SHP77 treated with DMSO at 0.1 percent for 48 hours (cell line): ENCODE measurements at regions not wholly inside any gene's neighbourhood (a gene's known extent, or its start where the extent isn't known, plus 50 kb on each side); places are given as distances from the start of the nearest gene placed in this dataset.

Experiments used
- DNase-seq: peaks from one replicate; lab custom pipeline; 2025; lab: John Stamatoyannopoulos, UW

DNA sequence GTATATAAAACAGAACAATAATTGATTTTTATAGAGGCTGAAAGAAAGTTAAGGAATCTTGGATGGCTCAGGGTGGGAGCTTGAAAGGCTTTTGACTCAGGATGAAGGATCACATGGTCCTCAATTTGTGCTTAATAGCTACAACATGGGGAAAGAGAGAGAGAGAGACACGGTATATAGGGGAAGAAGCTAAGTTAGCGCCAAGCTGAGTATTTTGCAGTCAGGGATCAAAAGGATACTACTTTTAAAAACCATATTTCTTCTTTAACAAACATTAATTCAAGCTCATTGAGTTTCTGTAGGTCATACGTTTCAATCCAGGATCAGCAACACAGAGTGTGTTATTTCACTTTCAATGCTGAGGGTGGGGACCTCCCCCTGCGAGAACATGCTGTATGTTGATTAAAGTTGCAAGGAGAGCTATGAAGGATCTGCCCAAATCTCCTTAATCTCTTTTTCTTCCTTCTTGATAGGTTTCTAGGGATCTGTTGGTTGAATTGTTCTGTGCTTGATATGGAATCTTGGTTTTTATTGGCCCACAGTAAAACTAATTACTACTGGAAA lies 133.1 kb upstream of the NUDT4 start:
- DNase-seq = no peak

- no peak for DNase-seq
Observed at GRCh38 chr12:93245543-93245942, 132.2 kb upstream of the NUDT4 start.

GRCh38 chr12:93247313-93247991 lies 130.3 kb upstream of the NUDT4 start:
- DNase-seq = no peak

DNA sequence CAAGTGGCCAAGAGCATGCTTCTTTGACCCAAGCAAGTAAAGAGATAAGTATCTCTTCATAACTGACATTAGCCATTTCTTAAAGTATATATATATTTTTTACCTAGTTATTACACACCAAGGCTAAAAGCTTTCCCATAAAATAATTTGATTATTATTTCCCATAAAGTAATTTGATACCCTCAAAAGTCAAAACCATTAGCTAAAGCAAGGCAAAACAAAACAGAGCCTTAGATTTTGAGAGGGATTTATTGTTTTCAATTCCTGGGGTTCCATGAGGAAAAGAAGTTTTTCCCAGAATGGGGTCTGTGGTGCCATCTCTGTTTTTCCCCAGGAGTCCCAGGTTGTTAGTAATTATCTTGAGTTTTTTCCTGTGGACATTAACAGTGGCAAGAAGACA lies 125.5 kb upstream of the NUDT4 start:
- DNase-seq = no peak

- no peak for DNase-seq
Observed at GRCh38 chr12:93254911-93255310, 122.8 kb upstream of the NUDT4 start.

GRCh38 chr12:93256256-93256969 lies 121.3 kb upstream of the NUDT4 start:
- no peak for DNase-seq

GRCh38 chr12:93261505-93262094 lies 116.1 kb upstream of the NUDT4 start:
- no peak for DNase-seq

GRCh38 chr12:93272997-93273396 lies 104.7 kb upstream of the NUDT4 start:
- no peak for DNase-seq

DNA sequence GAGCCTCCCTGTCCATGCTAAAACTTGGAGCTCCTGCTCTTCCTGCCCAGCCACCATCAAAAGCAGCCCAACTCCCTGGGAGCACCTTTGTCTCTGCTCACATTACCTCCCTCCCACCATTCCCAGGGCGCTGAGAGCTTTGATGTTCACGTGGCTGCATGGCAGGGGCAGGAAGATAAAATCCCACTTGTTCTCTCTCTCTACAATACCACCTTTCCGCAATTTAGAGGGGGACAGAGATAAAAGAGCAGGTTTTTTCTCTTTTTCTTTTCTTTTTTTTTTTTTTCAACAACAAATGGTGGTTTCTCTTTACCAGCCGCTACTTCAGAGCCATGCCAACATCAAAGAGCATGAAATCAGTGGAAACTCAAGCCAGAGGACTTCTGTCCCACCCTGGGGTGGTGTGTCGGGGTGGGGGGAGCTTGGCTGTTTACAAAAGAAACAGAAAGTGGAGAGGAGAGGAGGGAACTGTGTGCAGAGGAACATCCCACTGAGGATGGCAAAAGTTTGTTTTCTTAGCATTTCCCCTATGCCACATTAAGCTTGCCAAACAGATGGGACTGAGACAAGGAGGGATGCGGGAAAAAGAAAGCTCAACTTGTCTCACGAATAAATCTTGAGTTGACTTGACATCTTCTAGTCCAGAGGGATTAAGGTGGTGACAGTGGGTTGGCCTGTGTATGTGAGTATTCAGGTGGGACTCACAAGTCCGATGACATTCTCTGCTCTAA lies 103.7 kb upstream of the NUDT4 start:
- DNase-seq = no peak

GRCh38 chr12:93274937-93275336 lies 102.8 kb upstream of the NUDT4 start:
- DNase-seq = no peak

DNA sequence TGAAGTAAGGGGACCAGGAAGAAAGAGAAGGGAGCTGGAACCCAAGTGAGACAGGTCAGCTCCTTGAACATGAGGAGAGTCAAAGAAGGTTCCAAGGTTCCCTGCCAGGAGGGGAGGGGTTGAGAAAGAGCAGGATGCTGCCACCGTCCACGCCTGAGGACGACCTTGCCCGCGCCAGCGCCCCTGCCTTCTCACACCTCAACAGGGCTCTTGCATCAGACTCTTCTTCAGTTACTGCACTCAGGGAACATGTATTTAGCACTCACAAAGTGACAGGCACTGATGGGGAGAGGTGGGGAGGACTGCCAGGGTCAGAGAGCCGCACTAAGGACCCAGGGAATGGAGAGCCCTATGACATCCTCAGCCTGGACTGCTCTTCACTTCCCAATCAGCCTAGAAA lies 102.1 kb upstream of the NUDT4 start:
- no peak for DNase-seq

DNA sequence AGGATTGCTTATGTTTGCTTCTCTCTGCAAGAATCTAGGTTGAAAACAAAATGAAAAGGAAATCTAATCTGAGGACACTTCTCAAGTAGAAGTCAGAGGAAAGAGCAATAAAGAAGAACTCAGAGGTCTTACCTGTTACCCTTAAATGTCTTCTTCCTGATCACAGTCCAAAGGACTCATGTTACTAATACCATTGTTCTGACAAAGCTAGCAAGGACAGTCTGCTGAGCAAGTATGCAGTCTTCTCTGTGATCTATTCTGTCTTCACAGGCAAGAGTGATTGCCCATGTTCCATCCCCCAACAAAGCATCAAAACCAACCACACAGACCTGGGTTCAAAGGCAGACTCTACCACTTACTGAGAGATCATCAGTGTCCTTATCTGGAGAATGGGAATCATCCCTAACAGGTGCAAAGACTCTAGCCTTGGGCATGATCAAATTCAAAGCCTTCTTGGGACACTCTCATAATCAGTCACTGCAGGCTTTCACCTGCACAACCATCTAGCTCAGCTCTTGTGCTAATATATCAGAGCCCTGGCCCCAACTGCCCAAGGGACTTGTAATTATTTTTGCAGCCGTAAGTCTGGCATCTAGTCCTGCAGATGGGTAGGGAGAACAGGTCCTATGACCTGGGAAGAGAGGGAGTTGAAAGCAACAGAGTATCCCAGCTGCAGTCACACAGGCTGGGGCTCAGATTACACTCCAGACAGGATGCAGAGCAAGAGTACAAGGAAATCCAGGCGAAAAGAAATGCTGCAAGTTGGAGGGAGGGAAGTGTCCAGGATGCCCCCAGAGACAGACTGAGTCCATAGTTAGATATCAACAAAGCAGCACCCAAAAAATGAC lies 97.9 kb upstream of the NUDT4 start:
- no peak for DNase-seq

DNA sequence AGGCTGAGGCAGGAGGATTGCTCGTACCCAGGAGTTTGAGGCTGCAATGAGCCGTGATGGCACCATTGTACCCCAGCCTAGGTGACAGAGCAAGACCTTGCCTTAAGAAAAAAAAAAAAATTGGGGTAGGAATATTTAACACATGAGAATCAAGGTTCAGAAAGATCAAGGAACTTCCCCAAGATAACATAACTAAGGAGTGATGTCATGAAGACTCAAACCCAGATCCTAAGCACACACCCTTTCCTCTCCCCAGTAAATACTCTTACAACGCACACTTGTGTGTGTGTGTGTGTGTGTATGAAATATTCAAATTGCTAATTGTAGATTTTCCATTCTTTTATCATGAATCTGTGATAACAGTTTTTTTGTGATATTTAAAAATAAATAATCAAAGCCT lies 90.6 kb upstream of the NUDT4 start:
- DNase-seq = no peak

DNA sequence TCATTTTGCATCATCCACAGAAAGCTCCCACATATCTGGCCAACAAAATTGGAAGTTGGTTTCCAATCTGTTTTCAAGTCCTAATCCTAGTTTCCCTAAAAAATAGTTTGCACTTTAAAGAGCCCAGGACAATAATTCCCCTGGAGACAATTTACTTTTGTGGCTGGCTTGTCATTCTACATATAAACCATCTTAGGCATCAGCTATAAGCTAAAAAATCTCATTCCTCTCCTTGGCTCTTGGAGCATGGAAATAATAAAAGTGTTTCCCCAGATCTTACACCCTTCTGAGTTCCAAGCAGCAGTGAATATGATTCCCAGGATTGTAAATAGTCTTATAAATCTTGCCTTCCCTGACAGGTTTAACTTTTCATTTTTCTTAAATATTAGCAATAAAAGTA lies 89.1 kb upstream of the NUDT4 start:
- DNase-seq = no peak

GRCh38 chr12:93290391-93290790 lies 87.3 kb upstream of the NUDT4 start:
- no peak for DNase-seq

DNA sequence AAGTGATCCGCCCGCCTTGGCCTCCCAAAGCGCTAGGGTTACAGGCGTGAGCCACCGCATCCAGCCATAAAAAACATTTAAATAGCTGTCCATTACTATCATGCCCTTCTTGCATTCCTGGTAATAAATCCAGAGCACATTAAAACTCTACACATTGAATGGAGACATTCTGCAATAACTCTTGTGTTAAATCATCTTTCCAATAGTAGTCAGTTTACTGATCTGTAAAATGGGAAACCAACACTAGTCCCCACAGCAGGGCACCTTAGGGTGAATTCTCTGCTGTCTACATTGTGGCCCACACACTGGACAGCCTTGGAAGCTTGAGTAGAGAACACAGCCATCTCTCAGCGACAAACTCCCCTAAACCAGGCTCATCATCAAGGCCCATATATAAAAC lies 85.5 kb upstream of the NUDT4 start:
- DNase-seq = no peak

- no peak for DNase-seq
Observed at GRCh38 chr12:93292731-93293566, 84.8 kb upstream of the NUDT4 start.

- no peak for DNase-seq
Observed at GRCh38 chr12:93297032-93297431, 80.7 kb upstream of the NUDT4 start.

DNA sequence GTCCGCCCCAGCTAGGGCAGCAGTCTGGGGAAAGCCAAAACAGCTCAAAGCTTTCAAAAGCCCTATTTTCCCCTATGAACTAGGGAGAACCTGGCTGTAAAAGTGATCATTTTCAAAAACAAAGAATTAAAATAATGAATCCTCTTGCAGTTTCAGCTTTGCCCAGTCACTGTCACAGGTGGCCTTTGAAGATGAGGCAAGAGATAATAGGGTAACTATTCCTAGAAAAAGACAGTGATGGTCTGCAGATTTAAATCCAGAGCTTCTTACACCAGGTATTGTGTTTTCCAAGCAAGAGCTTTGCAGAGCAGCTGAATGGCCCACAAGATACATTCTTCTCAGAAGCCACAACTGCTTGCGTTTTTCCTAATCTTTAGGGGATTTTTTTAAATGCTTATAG lies 80.2 kb upstream of the NUDT4 start:
- DNase-seq = no peak

GRCh38 chr12:93299262-93299846 lies 78.4 kb upstream of the NUDT4 start:
- no peak for DNase-seq
